ENCODE measurements at regions not wholly inside any gene's neighbourhood (a gene's known extent, or its start where the extent isn't known, plus 50 kb on each side); places are given as distances from the start of the nearest gene placed in this dataset.

DNA sequence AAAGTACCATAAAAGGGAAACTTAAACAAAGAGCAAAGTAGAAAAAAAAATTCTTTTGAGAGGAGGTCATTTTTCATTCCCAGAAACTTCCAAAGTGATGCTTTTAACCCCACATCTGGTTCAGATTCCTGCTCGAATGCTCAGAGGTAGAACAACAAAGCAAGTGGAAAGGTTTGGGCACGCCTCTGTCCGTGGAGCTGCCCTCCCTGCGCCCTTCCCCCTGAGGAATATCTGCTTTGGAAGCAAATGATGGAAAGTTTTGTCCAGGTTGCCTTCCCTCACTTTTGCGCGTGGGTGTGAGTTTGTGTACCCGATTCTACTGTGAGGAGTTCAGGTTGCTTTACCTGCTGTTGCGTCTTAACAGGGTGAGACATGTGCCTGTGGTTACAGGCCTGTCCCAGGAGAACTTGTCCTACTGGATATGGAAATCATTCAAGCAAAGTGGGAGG, 110.2 kb downstream of the KLF5 start:
- Histone ChIP-seq H3K18ac (ENCODE audit: low read depth, low read length) (peak overlapping the region; percentile 1), H2AK9ac (replicated peaks; ENCODE audit: low read depth, low read length, poor library complexity) (peak overlapping the region; percentile 46), H3K23ac (ENCODE audit: low read depth, low read length) (peak overlapping the region; percentile 5; the same call in 1 of the 2 replicates), H4K20me1 (ENCODE audit: insufficient read depth, low read length) (no peaks in the 10 kb centered on the region), H3K4ac (ENCODE audit: low read depth, low read length) (peak overlapping the region; percentile 77), H3K9ac (ENCODE audit: low read depth, low read length) (no peak overlapping the region), H3K27ac (ENCODE audit: insufficient read depth, low read length) (no peak overlapping the region), H3K14ac (replicated peaks; ENCODE audit: low read depth, low read length) (peak overlapping the region; percentile 44; the same call in 1 of the 2 replicates), H3K4me1 (ENCODE audit: control insufficient read depth, insufficient read depth, low read length) (peaks cover 11% of the 10 kb centered on the region), H3K79me1 (ENCODE audit: low read depth in 1 of 2, low read length in 2 of 2) (no peaks in the 10 kb centered on the region), H3K9me3 (ENCODE audit: control insufficient read depth, insufficient read depth, low read length) (no peaks in the 10 kb centered on the region), H4K8ac (ENCODE audit: low read depth in 2 of 2, low read length in 2 of 2) (peak overlapping the region in 1 of 2 experiments; percentile 64; a peak in 2 of 4 replicates), H3K9me1 (ENCODE audit: insufficient read depth, low read length) (peaks cover 8% of the 10 kb centered on the region), H3K4me2 (ENCODE audit: low read depth, low read length) (no peak overlapping the region), H3K36me3 (ENCODE audit: control insufficient read depth, insufficient read depth, low read length) (no peaks in the 10 kb centered on the region), H3K56ac (ENCODE audit: extremely low read depth, insufficient read depth, low read length) (no peak overlapping the region), H4K91ac (ENCODE audit: insufficient read depth, low read depth, low read length) (peak overlapping the region; percentile 71), H2AFZ (replicated peaks; ENCODE audit: low read length, poor library complexity) (peak overlapping the region; percentile 78), H2AK5ac (ENCODE audit: low read depth, low read length) (peak overlapping the region; percentile 35; the same call in 1 of the 2 replicates), H2BK20ac (ENCODE audit: low read depth, low read length) (peak overlapping the region; percentile 79), H2BK5ac (ENCODE audit: low read depth, low read length, poor library complexity, severe bottlenecking) (peak overlapping the region; percentile 42), H3K4me3 (ENCODE audit: insufficient read depth, low read depth, low read length) (no peak overlapping the region), H2BK120ac (ENCODE audit: low read depth, low read length) (peak overlapping the region; percentile 88), H3K27me3 (ENCODE audit: control insufficient read depth, insufficient read depth, low read length) (no peaks in the 10 kb centered on the region), H4K5ac (ENCODE audit: low read depth, low read length) (no peak overlapping the region; the same call in 1 of the 2 replicates), H2BK15ac (ENCODE audit: low read depth, low read length) (peak overlapping the region; percentile 93; the same call in 2 of the 3 replicates)
- 76% methylated on average over 3 of the region's 8 CpGs; no CpG with 5 or more reads in 1 of the 2 experiments for WGBS, 2 experiments (ENCODE audit: extremely low coverage in 2 of 2, insufficient read length in 1 of 2)
- POLR2A ChIA-PET (ENCODE audit: unreplicated experiment) = no interaction called here
- BruUV-seq (replicated peaks) = no TSS peak
- in situ Hi-C loops (cut with MboI; ENCODE audit: low sequenced_read_pairs) (no loop called here), dilution Hi-C loops (cut with HindIII; ENCODE audit: low sequenced_read_pairs, unreplicated experiment) (no loop called here), intact Hi-C loops (cut with micrococcal nuclease) (no loop called here)
- peak; percentile 53 for DNase-seq
- CTCF ChIA-PET = no interaction called here
- TF ChIP-seq, protein P1, sequence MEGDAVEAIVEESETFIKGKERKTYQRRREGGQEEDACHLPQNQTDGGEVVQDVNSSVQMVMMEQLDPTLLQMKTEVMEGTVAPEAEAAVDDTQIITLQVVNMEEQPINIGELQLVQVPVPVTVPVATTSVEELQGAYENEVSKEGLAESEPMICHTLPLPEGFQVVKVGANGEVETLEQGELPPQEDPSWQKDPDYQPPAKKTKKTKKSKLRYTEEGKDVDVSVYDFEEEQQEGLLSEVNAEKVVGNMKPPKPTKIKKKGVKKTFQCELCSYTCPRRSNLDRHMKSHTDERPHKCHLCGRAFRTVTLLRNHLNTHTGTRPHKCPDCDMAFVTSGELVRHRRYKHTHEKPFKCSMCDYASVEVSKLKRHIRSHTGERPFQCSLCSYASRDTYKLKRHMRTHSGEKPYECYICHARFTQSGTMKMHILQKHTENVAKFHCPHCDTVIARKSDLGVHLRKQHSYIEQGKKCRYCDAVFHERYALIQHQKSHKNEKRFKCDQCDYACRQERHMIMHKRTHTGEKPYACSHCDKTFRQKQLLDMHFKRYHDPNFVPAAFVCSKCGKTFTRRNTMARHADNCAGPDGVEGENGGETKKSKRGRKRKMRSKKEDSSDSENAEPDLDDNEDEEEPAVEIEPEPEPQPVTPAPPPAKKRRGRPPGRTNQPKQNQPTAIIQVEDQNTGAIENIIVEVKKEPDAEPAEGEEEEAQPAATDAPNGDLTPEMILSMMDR (conservative IDR thresholded peaks at IDR 0.05; ENCODE audit: low read depth, low read length) = no peak
- TF ChIP-seq, protein P2, sequence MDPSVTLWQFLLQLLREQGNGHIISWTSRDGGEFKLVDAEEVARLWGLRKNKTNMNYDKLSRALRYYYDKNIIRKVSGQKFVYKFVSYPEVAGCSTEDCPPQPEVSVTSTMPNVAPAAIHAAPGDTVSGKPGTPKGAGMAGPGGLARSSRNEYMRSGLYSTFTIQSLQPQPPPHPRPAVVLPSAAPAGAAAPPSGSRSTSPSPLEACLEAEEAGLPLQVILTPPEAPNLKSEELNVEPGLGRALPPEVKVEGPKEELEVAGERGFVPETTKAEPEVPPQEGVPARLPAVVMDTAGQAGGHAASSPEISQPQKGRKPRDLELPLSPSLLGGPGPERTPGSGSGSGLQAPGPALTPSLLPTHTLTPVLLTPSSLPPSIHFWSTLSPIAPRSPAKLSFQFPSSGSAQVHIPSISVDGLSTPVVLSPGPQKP (IDR thresholded peaks at IDR 0.05; ENCODE audit: borderline replicate concordance, low read depth, low read length) = no peak
- no peak for TF ChIP-seq RFX5 (IDR thresholded peaks at IDR 0.05; ENCODE audit: low read depth, low read length)
- no peak for TF ChIP-seq CHD1 (IDR thresholded peaks at IDR 0.05; ENCODE audit: low read depth, low read length)
- TF ChIP-seq MAFK (IDR thresholded peaks at IDR 0.05; ENCODE audit: low read depth, low read length) = no peak
- no peak for TF ChIP-seq POLR2A (IDR thresholded peaks at IDR 0.05; ENCODE audit: low read depth, low read length)
- ATAC-seq (ENCODE audit: low read depth) = 0 out of 2 replicates have a peak, but pooled peaks have one; percentile 19
